HEK293 (cell line): ENCODE measurements at regions not wholly inside any gene's neighbourhood (a gene's known extent, or its start where the extent isn't known, plus 50 kb on each side); places are given as distances from the start of the nearest gene placed in this dataset.

Source experiments
- CTCF ChIP-seq: fragments of 450-650 bp; formaldehyde crosslinking; IDR thresholded peaks from 2 replicates; pipeline ENCODE4 v1.5.1; 2016; ENCODE audit warnings: missing biosample characterization, missing genetic modification characterization
- ZNF513 ChIP-seq: fragments of 450-650 bp; IDR thresholded peaks from 2 replicates; pipeline ENCODE4 v1.5.1; 2018; ENCODE audit warnings: missing biosample characterization, missing genetic modification characterization

GRCh38 chr20:21862259-21862946 lies 156.9 kb downstream of the PAX1 start:
- TF ChIP-seq CTCF (no peak), ZNF513 (no peak)
